ENCODE measurements at regions not wholly inside any gene's neighbourhood (a gene's known extent, or its start where the extent isn't known, plus 50 kb on each side); places are given as distances from the start of the nearest gene placed in this dataset.
A peak's percentile ranks its signal among the peaks of the same experiment; 100 is the strongest.
"Not testable (repeated sequence)": the region's sequence is repeated elsewhere in the genome, so short reads cannot be mapped to it uniquely, and the experiment has no call there.

- DNase-seq: no peak
Measured at GRCh38 chr13:110008816-110009215, 222.4 kb upstream of the IRS2 start.

- no peak for DNase-seq
Measured at GRCh38 chr13:110006304-110006703, 219.9 kb upstream of the IRS2 start.

- no peak for DNase-seq
Measured at GRCh38 chr13:110005563-110005962, 219.2 kb upstream of the IRS2 start.

- no peak for DNase-seq
Measured at GRCh38 chr13:110004814-110005213, 218.4 kb upstream of the IRS2 start.

DNA sequence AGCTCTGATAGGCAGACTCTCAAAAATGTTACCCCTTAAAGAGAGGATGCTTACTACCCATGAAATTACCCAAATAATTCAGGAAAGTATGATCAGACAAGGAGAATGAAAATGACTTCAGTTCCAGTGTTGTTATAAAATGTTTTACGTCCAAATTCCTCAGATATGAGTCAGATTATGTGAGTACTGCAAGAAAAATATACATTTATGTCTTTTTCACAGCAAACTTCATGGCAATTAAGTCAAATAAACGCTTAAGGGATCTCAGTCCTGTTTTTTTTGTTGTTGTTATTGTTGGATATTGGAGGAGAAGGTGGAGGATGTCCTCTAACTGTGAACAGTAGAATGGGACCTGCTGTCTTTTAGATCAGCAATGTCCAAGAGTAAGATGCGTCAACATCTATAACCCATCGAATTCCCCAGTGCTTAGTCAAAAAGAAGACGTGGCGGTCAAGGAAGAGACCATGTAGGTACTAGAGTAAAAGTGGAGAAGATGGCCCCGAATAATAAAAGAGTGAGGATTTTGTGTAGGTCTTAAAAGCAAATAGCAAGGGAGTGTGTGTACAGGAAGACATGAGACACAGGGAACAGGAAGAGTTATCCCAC lies 215.4 kb upstream of the IRS2 start:
- no peak for DNase-seq

GRCh38 chr13:110000534-110001345 lies 214.4 kb upstream of the IRS2 start:
- DNase-seq: no peak

- DNase-seq: no peak
Measured at GRCh38 chr13:109999659-110000533, 213.5 kb upstream of the IRS2 start.

GRCh38 chr13:109998684-109999533 lies 212.5 kb upstream of the IRS2 start:
- peak; percentile 38 for DNase-seq

GRCh38 chr13:109998037-109998436 lies 211.7 kb upstream of the IRS2 start:
- no peak for DNase-seq

DNA sequence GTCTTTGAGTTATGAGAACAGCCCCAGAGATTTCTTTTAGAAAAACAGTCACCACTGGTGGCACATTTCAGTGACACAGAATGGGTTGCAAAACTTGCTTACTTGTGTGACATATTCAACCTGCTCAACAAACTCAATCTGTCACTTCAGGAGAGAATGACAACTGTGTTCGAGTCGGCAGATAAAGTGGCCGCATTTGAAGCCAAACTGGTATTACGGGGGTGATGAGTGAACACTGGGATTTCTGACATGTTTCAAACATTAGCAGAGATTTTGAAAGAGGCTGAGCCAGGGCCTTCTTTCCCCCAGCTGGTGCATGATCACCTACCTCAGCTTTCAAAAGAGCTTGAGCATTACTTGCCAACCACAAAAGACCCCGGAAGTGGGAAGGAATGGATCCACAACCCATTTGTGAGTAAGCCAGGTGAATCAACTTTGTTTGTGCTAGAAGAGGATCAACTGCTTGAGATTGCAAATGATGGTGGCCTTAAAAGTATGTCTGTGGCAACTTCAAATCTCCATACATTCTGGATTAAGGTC lies 210.7 kb upstream of the IRS2 start:
- DNase-seq: not testable (repeated sequence)

GRCh38 chr13:109996404-109996960 lies 210.1 kb upstream of the IRS2 start:
- DNase-seq: no peak

GRCh38 chr13:109995578-109995977 lies 209.2 kb upstream of the IRS2 start:
- DNase-seq: no peak

- no peak for DNase-seq
Measured at GRCh38 chr13:109990296-109990695, 203.9 kb upstream of the IRS2 start.

- DNase-seq: no peak
Measured at GRCh38 chr13:109989686-109990085, 203.3 kb upstream of the IRS2 start.

DNA sequence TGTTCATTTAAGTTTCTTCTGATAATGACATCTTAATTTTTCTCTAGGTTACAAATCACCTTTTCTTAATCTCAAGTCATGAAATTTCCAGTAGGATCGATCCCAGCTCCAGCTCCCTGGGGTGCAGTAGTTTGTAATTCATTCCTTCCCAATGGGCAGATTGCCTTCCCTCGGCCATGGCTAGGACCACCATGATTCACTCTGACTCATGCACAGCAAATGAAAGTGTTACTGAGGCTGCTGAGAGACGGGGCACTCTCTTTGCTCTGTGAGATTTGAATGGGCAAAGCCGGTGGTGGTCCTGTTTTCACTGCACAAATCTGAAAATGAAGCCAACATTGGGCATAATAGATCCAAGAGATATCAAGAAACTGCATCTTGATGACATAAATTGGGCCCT lies 202.8 kb upstream of the IRS2 start:
- no peak for DNase-seq

DNA sequence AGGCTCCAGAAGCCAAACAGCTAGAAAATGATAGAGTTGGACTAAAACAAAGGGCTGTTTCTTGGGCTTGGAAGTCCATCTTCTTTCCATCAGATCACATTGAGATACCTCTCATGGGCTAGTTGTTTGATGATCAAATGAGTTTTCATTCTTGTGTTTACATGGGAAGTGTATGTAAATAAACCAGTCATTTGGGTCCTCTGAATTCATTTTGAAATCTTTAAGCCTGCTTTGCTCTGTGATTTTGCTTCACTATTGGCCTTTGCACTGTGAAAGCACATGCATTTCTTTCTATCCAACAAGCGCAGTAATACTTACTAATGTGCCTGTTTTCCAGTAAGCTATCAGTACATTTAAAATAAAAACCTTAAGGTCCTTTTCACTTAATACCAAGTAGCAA lies 200.5 kb upstream of the IRS2 start:
- DNase-seq: no peak

- no peak for DNase-seq
Measured at GRCh38 chr13:109985871-109986450, 199.6 kb upstream of the IRS2 start.

GRCh38 chr13:109983447-109983846 lies 197.1 kb upstream of the IRS2 start:
- DNase-seq: no peak

GRCh38 chr13:109981000-109981399 lies 194.6 kb upstream of the IRS2 start:
- DNase-seq: no peak

DNA sequence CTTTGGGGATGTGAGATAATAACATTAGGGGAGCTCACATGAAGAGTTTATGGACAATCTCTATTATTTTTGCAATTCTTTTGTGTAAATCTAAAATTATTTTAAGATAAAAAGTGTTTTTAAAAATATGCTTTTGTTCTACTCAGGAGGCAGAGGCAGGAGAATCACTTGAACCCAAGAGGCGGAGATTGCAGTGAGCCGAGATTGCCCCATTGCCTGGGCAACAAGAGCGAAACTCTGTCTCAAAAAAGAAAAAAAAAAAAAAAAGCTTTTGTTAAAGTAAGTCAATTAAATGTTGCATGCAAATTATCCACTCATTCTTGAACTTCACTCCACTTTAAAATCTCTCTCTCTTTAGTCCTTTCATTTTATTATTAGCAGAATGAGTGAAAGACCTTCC lies 193.3 kb upstream of the IRS2 start:
- DNase-seq: not testable (repeated sequence)

DNA sequence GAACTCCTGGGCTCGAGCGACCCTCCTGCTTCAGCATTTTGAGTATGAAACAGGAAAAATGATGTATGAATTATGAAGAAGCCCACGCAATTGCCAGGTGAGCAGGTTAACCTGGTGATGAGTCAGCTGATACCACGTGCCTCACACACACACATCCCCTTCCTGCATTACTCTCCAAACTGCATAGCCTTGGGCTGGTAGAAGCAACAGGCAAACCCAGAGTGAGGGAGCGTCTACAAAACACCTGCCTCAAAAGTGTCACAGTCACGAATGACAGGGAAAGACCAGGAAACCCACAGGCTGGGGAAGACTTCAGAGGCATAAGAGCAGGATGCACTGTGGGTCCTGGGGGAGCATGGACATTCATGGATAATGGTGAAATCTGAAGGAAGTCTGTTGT lies 192.8 kb upstream of the IRS2 start:
- DNase-seq: no peak
